Upper lobe of left lung (tissue), 4 donors: ENCODE measurements at regions not wholly inside any gene's neighbourhood (a gene's known extent, or its start where the extent isn't known, plus 50 kb on each side); places are given as distances from the start of the nearest gene placed in this dataset.
"Not testable (repeated sequence)": the region's sequence is repeated elsewhere in the genome, so short reads cannot be mapped to it uniquely, and the experiment has no call there.

Experiments used
- EP300 ChIP-seq, 4 donors: sonication (generic); formaldehyde crosslinking; IDR thresholded peaks; one replicate each; pipeline ENCODE4 v1.5.1; 2017; ENCODE audit warnings: antibody characterized with exemption in 4 of 4, control low read depth in 2 of 4
- POLR2A ChIP-seq, 4 donors: fragments of 450-650 bp; IDR thresholded peaks; one replicate each; pipeline ENCODE4 v1.5.1; 2016 to 2017; ENCODE audit warnings: antibody characterized with exemption in 4 of 4, mild to moderate bottlenecking in 2 of 4
- POLR2AphosphoS5 ChIP-seq, 2 donors: sonication (generic); formaldehyde crosslinking; IDR thresholded peaks; one replicate each; pipeline ENCODE4 v1.5.1; 2017; ENCODE audit warnings: antibody characterized with exemption in 2 of 2
- TF ChIP-seq, protein P1 (sequence below), 6 experiments: fragments of 450-650 bp in 4 of 6; fragments of 200-600 bp in 2 of 6; sonication (generic) in 2 of 6; IDR thresholded peaks; one replicate each; pipeline ENCODE4 v1.5.1; 2016 to 2019; ENCODE audit warnings: antibody characterized with exemption in 6 of 6

DNA sequence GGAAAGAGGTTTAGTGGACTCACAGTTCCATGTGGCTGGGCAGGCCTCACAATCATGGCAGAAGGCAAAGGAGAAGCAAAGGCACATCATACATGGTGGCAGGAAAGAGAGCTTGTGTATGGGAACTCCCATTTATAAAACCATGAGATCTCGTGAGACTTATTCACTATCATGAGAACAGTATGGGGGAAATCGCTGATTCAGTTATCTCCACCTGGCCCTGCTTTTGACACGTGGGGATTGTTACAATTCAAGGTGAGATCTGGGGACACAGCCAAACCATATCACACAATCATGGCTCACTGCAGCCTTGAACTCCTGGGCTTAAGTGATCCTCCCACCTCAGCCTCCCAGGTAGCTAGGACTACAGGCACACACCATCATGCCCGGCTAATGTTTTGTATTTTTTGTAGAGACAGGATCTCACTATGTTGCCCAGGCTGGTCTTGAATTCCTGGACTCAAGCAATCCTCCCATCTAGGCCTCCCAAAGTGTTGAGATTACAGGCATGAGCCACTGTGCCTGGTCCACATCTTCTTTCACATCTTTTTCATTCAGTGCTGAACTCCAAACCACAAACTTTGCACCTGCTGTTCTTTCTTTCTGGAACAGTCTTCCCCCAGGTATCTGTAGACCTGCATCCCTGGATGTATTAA is 194.2 kb downstream of the ZFP64 start:
- TF ChIP-seq, protein P1, sequence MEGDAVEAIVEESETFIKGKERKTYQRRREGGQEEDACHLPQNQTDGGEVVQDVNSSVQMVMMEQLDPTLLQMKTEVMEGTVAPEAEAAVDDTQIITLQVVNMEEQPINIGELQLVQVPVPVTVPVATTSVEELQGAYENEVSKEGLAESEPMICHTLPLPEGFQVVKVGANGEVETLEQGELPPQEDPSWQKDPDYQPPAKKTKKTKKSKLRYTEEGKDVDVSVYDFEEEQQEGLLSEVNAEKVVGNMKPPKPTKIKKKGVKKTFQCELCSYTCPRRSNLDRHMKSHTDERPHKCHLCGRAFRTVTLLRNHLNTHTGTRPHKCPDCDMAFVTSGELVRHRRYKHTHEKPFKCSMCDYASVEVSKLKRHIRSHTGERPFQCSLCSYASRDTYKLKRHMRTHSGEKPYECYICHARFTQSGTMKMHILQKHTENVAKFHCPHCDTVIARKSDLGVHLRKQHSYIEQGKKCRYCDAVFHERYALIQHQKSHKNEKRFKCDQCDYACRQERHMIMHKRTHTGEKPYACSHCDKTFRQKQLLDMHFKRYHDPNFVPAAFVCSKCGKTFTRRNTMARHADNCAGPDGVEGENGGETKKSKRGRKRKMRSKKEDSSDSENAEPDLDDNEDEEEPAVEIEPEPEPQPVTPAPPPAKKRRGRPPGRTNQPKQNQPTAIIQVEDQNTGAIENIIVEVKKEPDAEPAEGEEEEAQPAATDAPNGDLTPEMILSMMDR (IDR thresholded peaks at IDR 0.05), result not testable (repeated sequence)
- not testable (repeated sequence) for TF ChIP-seq POLR2A, POLR2AphosphoS5, EP300 (IDR thresholded peaks at IDR 0.05)
